Ovary (tissue), 3 donors: ENCODE measurements at regions not wholly inside any gene's neighbourhood (a gene's known extent, or its start where the extent isn't known, plus 50 kb on each side); places are given as distances from the start of the nearest gene placed in this dataset.

Source experiments
- CTCF ChIP-seq, 3 donors: fragments of 450-650 bp in 2 of 3; fragments of 200-600 bp in 1 of 3; IDR thresholded peaks; one replicate each; pipeline versions ENCODE4 v1.5.1 to v1.8.0; 2016 to 2022; ENCODE audit warnings: antibody characterized with exemption in 3 of 3, mild to moderate bottlenecking in 1 of 3
- POLR2A ChIP-seq: fragments of 450-650 bp; IDR thresholded peaks from one replicate; pipeline ENCODE4 v1.6.1; 2017; ENCODE audit warnings: antibody characterized with exemption, mild to moderate bottlenecking, moderate library complexity
- donor health status: DM: no; HTN: no; CAD: no.

- no peak for TF ChIP-seq CTCF (IDR thresholded peaks at IDR 0.05)
- TF ChIP-seq POLR2A = no peak
Measured at GRCh38 chr1:212513586-212513985, 80.9 kb downstream of the NENF start.
